ENCODE measurements at regions not wholly inside any gene's neighbourhood (a gene's known extent, or its start where the extent isn't known, plus 50 kb on each side); places are given as distances from the start of the nearest gene placed in this dataset.

- Mint-ChIP-seq H3K4me3 (no peak overlapping the region), H3K9me3 (peaks cover 11% of the 10 kb centered on the region), H3K4me1 (peaks cover 9% of the 10 kb centered on the region), H3K27ac (no peak overlapping the region), H3K27me3 (ENCODE audit: low read depth) (no peaks in the 10 kb centered on the region), H3K36me3 (no peaks in the 10 kb centered on the region)
- DNase-seq (ENCODE audit: low spot score in 2 of 2, unreplicated experiment in 2 of 2): no peak
- no peak for TF ChIP-seq CTCF (IDR thresholded peaks at IDR 0.05; ENCODE audit: unreplicated experiment)
These were observed 193.9 kb upstream of the SPOCK3 start for GRCh38 chr4:167428156-167428555.

DNA sequence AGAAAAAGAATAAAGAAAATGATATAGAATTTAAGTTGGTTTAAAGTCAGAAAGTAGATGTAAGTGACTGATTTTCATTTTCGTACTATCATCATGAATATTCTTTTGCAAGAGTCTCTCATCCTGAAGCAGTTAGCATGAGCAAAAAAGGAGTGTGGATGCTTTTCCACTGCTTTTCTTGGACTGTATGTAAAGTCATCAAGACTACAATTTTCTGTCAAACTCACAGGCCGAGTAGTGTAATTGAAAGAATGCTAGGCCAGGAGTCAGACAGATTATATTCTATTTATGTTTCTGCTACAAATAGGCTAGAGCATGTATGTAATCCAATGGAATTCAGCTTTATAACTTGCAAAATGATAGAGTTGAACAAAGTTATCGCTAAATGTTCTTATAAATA, 197.1 kb upstream of the SPOCK3 start:
- TF ChIP-seq CTCF (IDR thresholded peaks at IDR 0.05; ENCODE audit: unreplicated experiment): no peak
- Mint-ChIP-seq H3K27ac (no peak overlapping the region), H3K9me3 (peaks cover 14% of the 10 kb centered on the region), H3K27me3 (ENCODE audit: low read depth) (no peaks in the 10 kb centered on the region), H3K36me3 (no peaks in the 10 kb centered on the region), H3K4me3 (no peak overlapping the region), H3K4me1 (peaks cover 9% of the 10 kb centered on the region)
- DNase-seq (ENCODE audit: low spot score in 2 of 2, unreplicated experiment in 2 of 2): no peak

DNA sequence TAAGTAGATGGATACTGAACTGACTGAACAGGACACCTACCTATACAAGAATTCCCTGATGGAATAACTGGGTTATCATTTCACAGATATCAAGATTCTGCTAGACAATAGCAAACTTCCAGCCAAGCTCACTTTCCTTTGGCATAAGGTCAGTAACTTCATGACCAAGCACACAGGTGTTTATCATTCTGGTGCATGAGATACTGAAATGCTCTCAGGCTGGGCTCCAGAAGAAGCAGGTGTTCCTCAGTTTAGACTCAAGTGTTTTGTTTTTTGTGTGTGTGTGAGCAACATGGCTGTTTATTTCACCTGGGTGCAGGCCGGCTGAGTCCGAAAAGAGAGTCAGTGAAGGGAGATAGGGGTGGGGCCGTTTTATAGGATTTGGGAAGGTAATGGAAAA, 201.5 kb upstream of the SPOCK3 start:
- Mint-ChIP-seq H3K27me3 (ENCODE audit: low read depth) (peaks cover 6% of the 10 kb centered on the region), H3K4me1 (no peaks in the 10 kb centered on the region), H3K4me3 (no peak overlapping the region), H3K9me3 (peaks cover 14% of the 10 kb centered on the region), H3K27ac (no peak overlapping the region), H3K36me3 (no peaks in the 10 kb centered on the region)
- DNase-seq (ENCODE audit: low spot score in 2 of 2, unreplicated experiment in 2 of 2): no peak
- TF ChIP-seq CTCF (IDR thresholded peaks at IDR 0.05; ENCODE audit: unreplicated experiment): no peak

DNA sequence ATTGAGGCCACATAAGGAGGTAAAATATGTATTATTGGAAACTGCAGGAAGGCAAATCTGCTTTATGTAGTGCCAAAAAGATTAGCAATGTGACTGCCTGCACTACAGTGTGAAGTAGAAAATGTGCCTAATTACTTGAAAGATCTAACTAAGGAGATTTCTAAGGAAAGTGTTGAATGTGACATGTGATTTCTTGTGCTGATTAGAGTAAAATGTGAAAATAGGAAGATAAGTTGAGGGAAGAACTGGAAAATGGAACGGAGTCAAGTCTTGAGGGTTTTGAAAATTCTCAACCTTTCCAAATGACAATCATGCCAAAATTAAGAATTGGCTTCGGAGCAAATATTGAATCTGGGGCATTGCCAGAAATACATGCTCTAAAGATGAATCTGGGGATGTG, 209.5 kb upstream of the SPOCK3 start:
- no peak overlapping the region for H3K4me3 Mint-ChIP-seq
- no peaks in the 10 kb centered on the region for H3K4me1 Mint-ChIP-seq
- H3K27ac Mint-ChIP-seq: no peak overlapping the region
- no peak for DNase-seq (ENCODE audit: low spot score in 2 of 2, unreplicated experiment in 2 of 2)
- no peaks in the 10 kb centered on the region for H3K36me3 Mint-ChIP-seq
- H3K27me3 Mint-ChIP-seq (ENCODE audit: low read depth): peaks cover 15% of the 10 kb centered on the region
- TF ChIP-seq CTCF (IDR thresholded peaks at IDR 0.05; ENCODE audit: unreplicated experiment): no peak
- no peaks in the 10 kb centered on the region for H3K9me3 Mint-ChIP-seq

DNA sequence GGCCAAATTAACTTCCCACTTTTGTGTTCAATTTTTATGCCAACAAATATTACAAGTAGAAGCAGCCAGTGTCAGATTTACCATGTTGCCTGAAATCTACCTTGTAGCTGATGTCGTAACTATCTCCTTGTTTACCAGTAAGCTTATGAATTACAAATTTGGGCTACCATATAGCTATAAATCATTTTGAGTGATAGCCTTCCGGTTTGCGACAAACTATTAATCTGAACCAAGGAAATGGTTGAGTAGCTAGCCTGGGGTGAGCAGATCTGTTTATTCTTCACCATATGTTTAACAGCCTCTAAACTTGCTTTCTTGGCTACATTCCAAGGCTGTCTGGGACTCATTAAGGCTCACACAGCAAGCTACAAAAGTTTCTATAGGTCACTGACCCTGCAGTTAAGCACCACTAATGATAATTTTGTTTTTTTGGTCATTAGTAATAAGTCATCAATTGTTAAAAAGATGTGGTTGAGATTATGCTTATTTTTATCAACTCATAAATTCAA, 218.7 kb upstream of the SPOCK3 start:
- Mint-ChIP-seq H3K9me3 (no peaks in the 10 kb centered on the region), H3K4me3 (no peak overlapping the region), H3K27me3 (ENCODE audit: low read depth) (no peaks in the 10 kb centered on the region), H3K36me3 (no peaks in the 10 kb centered on the region), H3K4me1 (no peaks in the 10 kb centered on the region), H3K27ac (no peak overlapping the region)
- TF ChIP-seq CTCF (IDR thresholded peaks at IDR 0.05; ENCODE audit: unreplicated experiment): no peak
- no peak for DNase-seq (ENCODE audit: low spot score in 2 of 2, unreplicated experiment in 2 of 2)

DNA sequence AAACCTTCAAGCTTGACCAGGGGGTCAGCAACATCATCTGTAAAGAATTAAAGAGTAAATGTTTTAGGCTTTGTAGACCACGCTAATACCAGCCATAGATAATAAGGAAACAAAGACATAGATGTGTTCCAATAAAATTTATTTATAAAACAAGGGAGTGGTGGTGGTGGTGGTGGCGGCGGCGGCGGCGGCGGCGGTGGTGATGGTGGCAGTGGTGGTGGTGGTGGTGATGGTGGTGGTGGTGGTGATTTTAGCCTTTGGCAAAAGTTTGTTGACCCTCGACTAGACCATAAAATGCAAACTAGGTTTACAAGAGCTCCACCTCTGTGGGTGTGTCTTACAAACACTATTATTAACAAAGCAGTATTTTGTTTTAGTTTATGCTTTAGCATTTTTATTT, 222.3 kb upstream of the SPOCK3 start:
- no peak for TF ChIP-seq CTCF (IDR thresholded peaks at IDR 0.05; ENCODE audit: unreplicated experiment)
- DNase-seq (ENCODE audit: low spot score in 2 of 2, unreplicated experiment in 2 of 2): no peak
- H3K27ac Mint-ChIP-seq: no peak overlapping the region
- no peaks in the 10 kb centered on the region for H3K9me3 Mint-ChIP-seq
- no peak overlapping the region for H3K4me3 Mint-ChIP-seq
- no peaks in the 10 kb centered on the region for H3K36me3 Mint-ChIP-seq
- H3K4me1 Mint-ChIP-seq: no peaks in the 10 kb centered on the region
- H3K27me3 Mint-ChIP-seq (ENCODE audit: low read depth): no peaks in the 10 kb centered on the region

Data from mesothelial cell of epicardium (in vitro differentiated cells).